NCI-H2107 treated with DMSO at 0.1 percent for 48 hours (cell line): ENCODE measurements at regions not wholly inside any gene's neighbourhood (a gene's known extent, or its start where the extent isn't known, plus 50 kb on each side); places are given as distances from the start of the nearest gene placed in this dataset.

Source experiments
- DNase-seq: peaks from one replicate; lab custom pipeline; 2025; ENCODE audit not compliant: unreplicated experiment; lab: John Stamatoyannopoulos, UW

- DNase-seq: peak; percentile 81
Observed at GRCh38 chr12:93279565-93280412, 97.9 kb upstream of the NUDT4 start.

GRCh38 chr12:93287149-93287548, 90.6 kb upstream of the NUDT4 start:
- DNase-seq: no peak

GRCh38 chr12:93288626-93289025, 89.1 kb upstream of the NUDT4 start:
- no peak for DNase-seq

GRCh38 chr12:93290391-93290790, 87.3 kb upstream of the NUDT4 start:
- DNase-seq: no peak

- no peak for DNase-seq
Observed at GRCh38 chr12:93292213-93292612, 85.5 kb upstream of the NUDT4 start.

GRCh38 chr12:93292731-93293566, 84.8 kb upstream of the NUDT4 start:
- DNase-seq: no peak

GRCh38 chr12:93297032-93297431, 80.7 kb upstream of the NUDT4 start:
- DNase-seq: no peak

GRCh38 chr12:93297536-93297935, 80.2 kb upstream of the NUDT4 start:
- DNase-seq: no peak

GRCh38 chr12:93299262-93299846, 78.4 kb upstream of the NUDT4 start:
- DNase-seq: no peak

GRCh38 chr12:93300611-93301021, 77.1 kb upstream of the NUDT4 start:
- no peak for DNase-seq

- DNase-seq: no peak
Observed at GRCh38 chr12:93302331-93303229, 75.1 kb upstream of the NUDT4 start.

- DNase-seq: no peak
Observed at GRCh38 chr12:93306636-93307035, 71.1 kb upstream of the NUDT4 start.

GRCh38 chr12:93308281-93308680, 69.4 kb upstream of the NUDT4 start:
- DNase-seq: no peak

- no peak for DNase-seq
Observed at GRCh38 chr12:93311827-93312226, 65.9 kb upstream of the NUDT4 start.

- DNase-seq: no peak
Observed at GRCh38 chr12:93314177-93314497, 63.6 kb upstream of the NUDT4 start.

GRCh38 chr12:93315385-93315906, 62.3 kb upstream of the NUDT4 start:
- no peak for DNase-seq

GRCh38 chr12:93315907-93316622, 61.7 kb upstream of the NUDT4 start:
- DNase-seq: no peak

GRCh38 chr12:93316623-93316971, 61.1 kb upstream of the NUDT4 start:
- no peak for DNase-seq

GRCh38 chr12:93317227-93317626, 60.5 kb upstream of the NUDT4 start:
- DNase-seq: no peak
